Activated T-cell treated with anti-CD3 and anti-CD28 coated beads for 48 hours (primary cell): ENCODE measurements at regions not wholly inside any gene's neighbourhood (a gene's known extent, or its start where the extent isn't known, plus 50 kb on each side); places are given as distances from the start of the nearest gene placed in this dataset.
"Not testable (repeated sequence)": the region's sequence is repeated elsewhere in the genome, so short reads cannot be mapped to it uniquely, and the experiment has no call there.

Experiments used
- DNase-seq: peaks from one replicate; pipeline ENCODE4 v3.0.0-alpha.2; 2020; ENCODE audit warnings: low read depth

DNA sequence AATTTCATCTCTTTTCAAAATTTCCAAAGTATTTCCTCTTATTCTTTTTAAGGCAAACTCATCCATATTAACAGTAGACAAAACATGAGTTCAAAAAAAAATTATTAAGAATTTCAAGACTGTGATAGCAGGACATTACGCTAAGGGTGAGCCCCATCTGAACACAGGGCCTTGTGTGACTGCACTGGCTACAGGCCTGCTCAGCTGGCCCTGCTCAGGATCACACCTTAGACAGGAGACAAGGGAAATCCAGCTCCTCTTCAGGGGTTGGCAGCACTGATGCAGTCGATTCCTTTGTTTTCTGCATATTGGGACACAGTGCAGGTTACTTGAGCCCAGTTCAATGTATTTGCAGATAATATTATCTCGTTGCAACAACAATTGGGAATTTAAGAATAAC, 444.7 kb downstream of the PLK2 start:
- DNase-seq = no peak

DNA sequence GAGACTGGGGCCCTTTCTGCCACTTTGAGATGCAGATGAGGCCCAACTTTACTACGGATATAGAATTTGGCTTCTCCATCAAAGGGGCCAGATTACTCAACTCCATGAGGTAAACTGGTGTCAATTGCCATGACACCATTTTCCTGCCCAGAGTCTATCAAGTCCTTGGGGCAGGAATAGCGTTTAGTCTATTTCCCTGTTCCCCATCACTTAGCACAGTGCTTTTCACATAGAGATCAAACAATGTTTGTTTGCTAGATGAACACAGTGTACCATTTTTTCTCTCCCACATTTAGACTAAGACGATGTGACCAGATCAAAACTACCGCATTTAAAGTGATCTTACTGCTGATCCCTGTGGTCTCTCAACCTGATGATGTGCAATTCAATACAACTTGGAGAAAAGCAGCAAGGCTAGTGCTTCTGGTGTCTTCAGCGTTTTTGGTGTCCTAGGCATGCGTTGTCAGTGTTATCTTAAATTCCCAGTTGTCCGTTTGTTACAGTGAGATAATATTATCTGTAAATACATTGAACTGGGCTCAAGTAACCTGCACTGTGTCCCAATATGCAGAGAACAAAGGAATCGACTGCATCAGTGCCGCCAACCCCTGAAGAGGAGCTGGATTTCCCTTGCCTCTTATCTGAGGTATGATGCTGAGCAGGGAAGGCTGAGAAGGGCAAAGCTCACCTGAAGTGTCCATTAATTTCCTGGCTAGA, 446.2 kb downstream of the PLK2 start:
- DNase-seq = no peak

DNA sequence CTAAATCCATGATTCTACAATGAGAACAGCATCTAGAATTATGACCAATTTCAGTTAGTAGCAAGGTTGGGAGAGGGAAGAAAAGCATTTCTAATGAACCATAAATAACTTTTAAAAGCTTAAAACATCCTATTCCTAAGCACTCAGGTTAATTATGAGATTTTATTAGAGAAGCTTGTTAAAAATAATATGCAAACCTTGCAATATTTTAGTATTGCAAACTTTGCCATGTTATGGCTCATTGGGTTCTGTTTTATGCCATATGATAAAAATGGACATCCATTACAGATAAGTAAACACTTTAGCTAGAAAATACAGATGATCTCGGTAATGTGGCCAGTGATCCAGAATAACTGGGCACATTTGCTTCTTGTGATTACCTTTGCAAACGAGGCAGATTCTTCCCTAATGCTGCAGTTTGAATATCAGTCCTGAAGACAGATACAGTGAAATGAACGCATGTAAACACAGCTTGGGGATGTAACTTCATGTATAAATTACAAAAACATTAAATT, 447.0 kb downstream of the PLK2 start:
- no peak for DNase-seq

DNA sequence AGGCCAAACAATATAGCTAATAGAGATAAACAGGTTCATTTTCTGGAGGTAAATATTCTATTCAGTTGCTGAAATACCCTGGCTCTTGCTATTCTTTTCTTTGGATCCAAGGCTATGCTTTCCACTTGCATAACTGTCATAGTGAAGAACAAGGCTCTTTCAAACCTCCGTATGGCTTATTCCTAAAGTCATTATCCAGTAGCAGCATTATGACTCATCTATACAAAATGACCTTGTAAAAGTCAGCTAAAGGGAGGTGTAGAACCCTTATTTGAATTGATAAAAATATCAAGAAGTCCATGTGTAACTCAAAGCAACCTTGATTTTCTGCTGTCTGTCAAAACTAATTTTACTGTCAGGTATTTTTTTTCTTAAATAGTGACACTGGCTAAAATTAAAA, 447.8 kb downstream of the PLK2 start:
- DNase-seq = no peak

DNA sequence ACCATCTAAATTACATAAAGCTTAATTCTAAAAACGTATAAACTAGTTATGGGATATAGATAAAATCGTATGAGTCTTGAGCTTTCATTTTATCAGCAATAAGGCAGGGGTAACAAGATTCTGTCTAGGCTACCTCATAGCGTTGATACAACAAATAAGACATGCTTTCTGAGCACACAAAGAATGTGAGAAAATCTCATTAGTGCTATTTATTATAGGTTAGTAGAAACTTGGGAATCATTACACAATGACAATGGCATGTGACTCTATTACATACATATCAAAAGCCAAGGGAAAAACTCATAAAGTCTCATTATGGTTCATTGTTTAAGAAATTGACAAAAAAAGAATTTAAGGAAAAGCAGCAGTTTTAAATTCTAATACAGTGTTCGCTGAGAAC, 448.6 kb downstream of the PLK2 start:
- no peak for DNase-seq

DNA sequence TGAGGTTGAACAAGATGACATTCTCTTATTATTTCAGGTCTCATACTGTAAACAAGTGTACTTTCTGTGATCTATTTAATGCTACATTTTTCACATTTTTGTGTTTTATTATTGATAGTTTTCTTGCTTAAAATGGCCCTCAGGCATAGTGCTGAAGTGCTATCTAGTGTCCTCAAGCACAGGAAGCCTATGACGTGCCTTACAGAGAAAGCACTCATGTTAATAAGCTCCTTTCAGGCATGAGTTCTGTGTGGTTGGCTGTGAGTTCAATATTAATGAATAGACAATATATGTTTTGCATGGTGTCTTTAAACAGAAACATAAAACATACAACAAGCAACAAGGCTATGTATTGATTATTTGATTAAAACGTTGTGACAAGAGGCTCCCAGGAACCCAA, 450.1 kb downstream of the PLK2 start:
- DNase-seq = no peak

DNA sequence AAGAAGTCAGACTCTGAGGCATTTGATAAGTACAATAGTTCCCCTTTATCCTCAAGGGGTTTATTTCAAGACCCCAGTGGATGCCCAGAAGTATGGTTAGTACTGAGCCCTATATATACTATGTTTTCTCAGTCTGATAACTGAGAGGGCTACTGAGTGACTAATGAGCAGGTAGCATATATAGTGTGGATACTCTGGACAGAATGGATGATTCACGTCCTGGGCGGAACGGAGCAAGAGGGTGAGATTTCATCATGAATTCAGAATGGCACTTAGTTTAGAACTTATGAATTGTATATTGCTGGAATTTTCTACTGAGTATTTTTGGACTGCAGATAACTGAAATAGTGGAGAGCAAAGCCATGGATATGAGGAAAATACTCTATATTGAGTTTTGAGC, 457.6 kb downstream of the PLK2 start:
- DNase-seq = no peak

DNA sequence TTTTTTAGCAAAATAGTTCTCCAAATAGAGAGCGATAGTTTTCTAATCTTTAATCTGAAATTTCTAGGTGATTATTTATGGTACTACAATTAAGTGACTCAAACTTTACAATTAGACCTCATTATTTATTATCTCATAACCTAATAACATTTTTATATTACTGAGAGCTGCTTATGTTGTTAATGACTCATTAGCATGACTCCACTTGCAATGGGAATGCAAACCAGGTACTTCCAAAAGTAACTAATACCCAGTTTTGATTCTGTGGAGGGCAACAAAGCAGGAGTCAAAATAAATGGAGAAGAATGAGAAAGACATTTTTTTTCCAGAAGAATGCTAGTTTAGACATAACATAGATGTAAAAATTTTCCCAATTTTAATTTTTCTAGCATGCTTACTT, 466.0 kb downstream of the PLK2 start:
- no peak for DNase-seq

DNA sequence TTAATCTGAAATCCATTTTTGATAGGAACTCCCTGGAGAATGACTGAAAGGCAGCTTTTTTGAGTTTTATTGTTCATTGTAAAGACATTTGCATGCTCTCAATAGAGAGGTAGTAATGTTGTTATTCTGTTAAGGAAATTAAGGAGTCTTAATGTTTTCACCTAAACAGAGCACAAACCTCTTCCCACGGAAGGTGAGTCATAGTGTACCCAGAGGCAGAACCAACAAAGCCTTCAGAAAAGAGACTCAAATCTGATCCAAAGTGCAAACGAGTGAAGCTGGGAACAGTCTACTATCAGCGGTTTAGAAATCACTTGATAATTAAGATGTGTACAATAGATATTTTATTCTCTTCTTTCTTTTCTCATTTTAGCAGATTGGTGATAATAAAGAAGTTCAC, 470.5 kb downstream of the PLK2 start:
- no peak for DNase-seq

DNA sequence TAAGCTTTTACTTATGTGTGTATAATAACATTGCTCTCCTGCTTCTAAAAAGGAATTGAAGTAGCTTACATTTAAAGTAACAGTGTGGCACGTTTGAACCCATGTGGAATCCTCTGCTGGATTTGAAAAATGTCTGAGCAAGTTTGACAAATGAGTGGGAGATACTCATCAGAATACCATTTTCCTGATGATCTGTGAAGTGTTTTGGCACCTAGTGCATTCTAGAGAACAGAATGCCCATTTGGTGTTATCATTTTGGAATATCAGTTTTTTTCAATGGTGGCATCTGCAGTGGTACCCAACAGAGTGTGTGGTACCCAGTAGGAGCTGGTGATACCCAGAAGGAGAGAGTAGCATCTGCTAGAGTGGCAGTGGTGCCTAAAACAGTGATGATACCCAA, 471.1 kb downstream of the PLK2 start:
- DNase-seq = no peak

DNA sequence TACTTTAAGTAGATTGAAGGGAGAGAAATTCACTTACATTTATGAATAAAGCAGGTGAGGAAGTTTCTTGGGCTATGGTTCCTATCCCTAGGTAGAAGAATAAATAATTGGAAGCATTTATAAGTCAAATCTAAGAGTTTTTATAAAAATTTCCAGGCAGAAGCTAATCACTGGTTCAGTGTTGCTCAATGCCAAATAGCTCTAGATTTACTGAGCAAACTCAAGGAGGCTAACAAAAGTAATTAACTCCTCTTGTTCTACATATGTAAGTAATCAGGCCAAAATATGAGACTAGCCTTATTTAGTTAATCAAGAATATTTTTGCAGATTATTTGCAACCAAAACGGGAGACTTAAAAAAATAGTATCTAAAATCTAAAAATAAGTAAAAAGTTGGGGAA, 472.3 kb downstream of the PLK2 start:
- no peak for DNase-seq

DNA sequence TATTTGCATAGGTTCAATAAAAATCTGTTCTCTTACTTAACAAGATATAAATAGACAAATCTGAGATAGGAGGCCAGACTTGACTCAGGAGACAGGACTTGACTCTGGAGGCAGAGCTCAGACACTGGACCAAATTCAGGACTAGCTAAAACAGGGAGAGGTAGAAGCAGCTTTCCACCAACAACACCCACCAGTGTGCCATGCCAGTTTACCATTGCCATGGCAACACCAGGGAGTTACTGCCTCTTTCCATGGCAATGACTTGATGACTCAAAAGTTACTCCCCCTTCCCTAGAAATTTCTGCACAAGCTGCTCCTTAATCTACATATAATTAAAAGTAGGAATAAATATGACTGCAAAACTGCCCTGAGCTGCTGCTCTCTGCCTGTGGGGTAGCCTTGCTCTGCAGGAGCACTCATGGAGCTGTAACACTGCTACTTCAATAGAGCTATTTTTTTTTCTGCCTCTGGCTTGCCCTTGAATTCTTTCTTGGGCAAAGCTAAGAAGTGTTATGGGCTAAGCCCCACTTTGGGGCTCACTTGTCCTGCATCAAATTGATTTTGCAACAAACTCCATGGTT, 473.0 kb downstream of the PLK2 start:
- DNase-seq = no peak

DNA sequence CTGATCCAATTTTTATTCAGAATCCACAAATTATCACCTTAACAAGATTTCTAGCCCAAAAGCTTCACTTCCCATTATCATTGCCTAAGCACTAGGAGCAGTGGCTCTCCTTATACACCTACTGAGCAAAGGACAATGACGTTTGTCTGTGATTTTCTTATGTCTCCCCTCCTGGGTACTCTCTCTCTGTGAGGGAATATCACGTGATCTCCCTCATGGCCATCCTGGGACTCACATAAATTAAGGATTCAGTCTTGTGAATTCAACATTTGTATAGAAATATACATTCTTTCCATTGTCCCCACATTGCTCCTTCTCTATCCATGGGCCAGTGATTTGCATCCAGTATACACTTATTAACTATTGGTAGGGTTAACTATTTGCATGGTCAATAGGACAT, 476.5 kb downstream of the PLK2 start:
- DNase-seq = no peak

DNA sequence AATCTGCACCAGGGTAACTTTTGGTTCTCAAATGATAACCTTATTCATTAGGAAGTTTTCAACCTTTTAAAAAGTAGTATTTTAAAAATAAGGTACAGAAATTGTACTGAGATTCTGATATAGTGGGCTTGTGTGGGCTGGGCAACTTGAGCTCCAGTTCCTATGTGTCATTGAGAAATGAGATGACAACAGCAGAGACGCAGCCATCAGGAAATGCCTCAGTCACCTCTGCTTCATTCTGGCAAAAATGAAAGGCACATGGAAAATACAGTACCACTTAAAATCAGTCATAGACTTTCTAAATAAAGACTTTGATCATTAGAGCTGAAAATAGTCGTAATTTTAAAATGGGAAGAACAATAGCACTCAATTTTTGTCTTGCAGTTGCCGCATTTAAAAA, 480.2 kb downstream of the PLK2 start:
- DNase-seq = no peak

DNA sequence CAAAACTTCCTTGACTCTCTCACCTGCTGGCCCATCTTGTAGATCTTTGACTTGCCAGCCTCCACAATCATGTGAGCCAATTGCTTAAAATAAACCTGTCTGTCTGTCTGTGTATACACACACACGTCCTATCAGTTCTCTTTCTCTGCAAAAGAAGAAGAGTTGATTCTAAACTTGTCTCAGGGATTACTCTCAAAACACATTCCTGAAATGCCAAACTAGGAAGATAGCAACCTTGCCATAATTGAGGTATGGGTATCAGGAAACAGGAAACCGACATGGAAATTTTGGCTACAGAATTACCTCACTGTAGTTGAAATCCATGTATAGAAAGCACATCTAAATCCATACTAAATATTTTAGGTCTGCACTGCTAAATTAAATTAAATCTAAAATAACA, 483.4 kb downstream of the PLK2 start:
- no peak for DNase-seq

DNA sequence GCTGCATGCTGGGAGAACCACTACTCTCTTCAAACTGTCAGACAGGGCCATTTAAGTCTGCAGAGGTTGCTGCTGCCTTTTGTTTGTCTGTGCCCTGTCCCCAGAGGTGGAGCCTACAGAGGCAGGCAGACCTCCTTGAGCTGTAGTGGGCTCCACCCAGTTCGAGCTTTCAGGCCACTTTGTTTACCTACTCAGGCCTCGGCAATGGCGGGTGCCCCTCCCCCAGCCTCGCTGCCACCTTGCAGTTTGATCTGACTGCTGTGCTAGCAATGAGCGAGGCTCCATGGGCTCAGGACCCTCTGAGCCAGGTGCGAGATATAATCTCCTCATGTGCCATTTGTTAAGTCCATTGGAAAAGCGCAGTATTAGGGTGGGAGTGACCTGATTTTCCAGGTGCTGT, 487.8 kb downstream of the PLK2 start:
- not testable (repeated sequence) for DNase-seq

DNA sequence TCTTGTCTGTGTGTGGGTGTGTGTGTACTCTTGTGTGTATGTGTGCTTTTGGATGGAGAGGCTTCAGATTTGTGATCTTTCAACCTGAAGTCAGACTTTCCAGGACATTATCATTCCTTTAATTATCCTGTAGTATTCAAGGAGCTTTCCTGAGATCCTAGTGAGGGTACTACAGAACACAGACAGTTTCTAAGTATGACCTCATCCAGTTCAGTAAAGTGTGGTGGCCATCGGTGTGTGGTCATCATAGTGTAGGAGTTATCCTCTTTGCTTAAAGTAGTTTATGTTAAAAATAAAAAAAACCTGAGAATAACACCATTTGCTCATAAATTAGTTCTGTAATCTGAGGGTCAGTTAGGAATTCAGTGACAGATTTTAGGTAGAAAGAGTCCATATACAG, 478.0 kb upstream of the ACTBL2 start:
- DNase-seq = no peak

DNA sequence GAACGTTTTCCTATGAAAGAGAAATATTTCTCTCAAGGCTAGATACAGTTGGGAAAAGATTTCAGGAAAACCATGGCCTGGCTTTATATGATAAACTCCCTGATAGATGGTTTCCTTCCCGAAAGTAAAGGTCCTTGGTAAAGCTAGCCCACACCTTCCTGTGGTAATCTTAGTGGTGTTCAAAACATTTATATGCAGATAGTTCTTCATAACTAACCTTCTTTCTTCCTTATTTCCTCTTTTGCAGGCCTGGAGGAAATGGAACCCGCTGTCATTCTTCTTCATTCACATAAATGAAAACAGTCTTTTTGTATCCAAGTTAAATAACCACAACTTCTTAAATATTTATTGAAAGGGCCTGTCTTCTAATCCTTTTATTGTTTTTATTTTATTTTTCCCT, 474.0 kb upstream of the ACTBL2 start:
- no peak for DNase-seq

DNA sequence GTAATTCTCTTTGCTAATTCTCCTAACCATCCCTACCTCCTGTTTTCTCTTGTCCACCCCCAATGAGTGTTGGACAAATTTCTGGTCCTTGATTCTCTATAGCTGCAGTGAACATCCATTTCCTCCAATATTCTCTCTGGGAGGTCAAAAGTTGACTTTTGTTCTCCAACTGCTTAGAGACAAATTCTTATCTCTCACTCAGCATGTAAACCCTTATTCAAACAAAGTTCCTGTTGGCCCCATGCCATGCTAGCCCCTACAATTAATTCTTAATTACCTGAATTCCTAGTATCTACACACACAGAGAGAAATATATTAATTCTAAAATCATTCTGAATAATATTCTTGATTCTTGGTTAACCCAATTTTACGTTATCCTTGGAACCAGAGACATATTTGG, 472.9 kb upstream of the ACTBL2 start:
- no peak for DNase-seq

DNA sequence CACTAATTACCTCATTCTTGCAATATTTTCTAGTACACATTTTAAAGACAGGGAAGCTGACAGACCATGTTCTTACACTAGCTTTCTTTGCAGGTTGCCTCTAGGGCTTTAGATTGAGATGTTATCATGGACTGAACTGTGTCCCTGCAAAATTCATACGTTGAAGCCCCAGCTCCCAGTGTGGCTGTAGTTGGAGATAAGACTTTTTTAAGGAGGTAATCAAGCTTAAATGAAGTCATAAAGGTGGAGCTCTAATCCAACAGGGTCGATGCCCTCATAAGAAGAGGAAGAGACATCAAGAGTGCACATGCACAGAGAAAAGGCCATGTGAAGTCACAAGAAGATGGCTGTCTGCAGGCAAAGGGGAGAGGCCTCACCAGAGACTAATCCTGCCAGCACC, 471.2 kb upstream of the ACTBL2 start:
- DNase-seq = no peak

DNA sequence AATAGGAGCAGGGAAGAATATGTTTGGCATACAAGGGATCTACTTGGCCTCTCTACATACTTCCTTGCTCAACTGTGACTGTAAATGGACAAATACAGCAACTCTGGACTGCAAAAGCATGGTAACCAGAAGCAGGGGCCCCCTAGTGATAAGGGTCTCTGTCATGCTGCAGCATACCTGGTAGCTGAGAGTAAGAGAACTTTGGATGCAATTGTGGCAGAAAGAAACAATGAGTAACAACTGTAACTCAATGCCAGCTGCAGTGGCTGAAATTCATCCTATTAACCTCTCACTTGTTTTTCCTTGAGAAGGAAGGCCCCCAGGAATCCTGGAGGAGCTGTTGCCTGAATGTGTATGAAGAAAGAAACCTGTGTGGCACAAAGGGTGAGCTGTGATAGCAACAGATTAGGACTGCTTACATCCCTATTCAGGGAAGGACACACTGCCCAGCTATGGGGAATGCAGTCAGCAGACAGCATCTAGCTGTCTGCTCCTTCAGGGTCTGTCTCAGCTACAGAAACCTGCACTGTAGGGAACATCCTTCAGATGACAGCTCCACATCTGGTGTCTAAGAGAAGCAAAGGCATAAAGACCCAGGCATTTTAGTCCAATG, 468.1 kb upstream of the ACTBL2 start:
- no peak for DNase-seq

DNA sequence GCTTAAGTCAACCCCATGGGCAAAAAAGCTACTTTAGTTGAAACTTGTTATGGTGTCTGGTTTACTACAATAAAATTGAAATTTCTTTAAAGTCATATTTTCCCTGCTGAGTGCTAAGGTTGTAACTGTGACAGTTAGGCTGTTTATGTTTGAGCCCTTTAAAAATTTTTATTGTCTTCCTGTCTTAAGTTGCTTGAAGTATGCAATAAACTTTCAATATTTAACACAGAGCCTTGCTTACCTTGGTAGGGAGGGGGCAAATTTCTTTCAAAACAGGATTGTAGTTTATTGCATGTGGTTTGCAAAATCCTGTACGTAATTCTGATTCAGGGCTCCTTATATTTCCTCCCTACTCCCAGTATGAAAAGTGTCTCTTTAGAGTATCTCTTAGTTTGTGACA, 465.5 kb upstream of the ACTBL2 start:
- no peak for DNase-seq

DNA sequence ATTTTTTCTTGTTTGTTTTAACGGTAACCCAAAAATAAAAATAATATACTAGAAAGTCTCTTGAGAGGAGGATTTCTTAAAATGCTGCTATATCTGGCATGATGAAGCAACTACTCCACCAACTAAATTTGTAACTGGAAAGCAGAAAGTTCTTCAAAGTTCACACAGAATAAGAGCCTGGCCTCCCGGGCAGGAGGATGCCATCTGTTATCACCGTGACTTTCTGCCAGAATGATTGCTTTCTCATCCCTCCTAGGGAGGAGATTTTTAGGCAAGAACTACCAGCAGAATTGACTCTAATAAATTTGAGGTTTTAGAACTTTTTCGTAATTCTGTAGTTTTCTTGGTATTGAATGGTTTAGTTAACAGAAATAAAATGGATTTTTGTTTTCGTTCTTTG, 464.6 kb upstream of the ACTBL2 start:
- no peak for DNase-seq

DNA sequence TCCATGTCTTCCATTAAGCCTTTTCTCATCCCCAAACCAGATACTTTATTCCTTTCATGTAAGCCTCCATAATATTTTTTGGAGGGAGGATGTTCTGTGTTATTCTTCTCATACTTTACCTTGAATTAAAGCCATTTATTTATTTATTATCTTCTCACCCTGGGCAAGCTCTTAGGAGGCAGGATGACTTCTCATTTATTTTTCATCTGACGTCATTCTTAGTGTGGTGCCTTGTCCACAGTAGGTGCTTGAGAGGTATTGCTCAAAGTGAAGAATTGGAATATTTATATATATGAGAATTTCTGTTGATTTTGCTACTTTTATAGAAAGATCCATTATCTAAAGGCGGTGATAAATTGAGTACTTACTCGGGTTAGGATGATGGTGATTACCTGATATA, 458.3 kb upstream of the ACTBL2 start:
- no peak for DNase-seq
